HG02884 (cell line): ENCODE measurements at regions not wholly inside any gene's neighbourhood (a gene's known extent, or its start where the extent isn't known, plus 50 kb on each side); places are given as distances from the start of the nearest gene placed in this dataset.
"Not testable (repeated sequence)": the region's sequence is repeated elsewhere in the genome, so short reads cannot be mapped to it uniquely, and the experiment has no call there.

Experiments
- ATAC-seq: cut with Tn5 transposase; IDR thresholded peaks from one replicate; pipeline ENCODE4 v1.9.1; 2021; ENCODE audit warnings: mild to moderate bottlenecking, moderate library complexity; ENCODE audit not compliant: unreplicated experiment

GRCh38 chr12:38016602-38017001 lies 300.0 kb upstream of the ALG10B start:
- no peak for ATAC-seq

GRCh38 chr12:38025916-38026315 lies 290.7 kb upstream of the ALG10B start:
- no peak for ATAC-seq

- ATAC-seq, result no peak
Observed at GRCh38 chr12:38053113-38053512, 263.5 kb upstream of the ALG10B start.

- no peak for ATAC-seq
Observed at GRCh38 chr12:38053655-38054464, 262.7 kb upstream of the ALG10B start.

GRCh38 chr12:38056701-38057689 lies 259.6 kb upstream of the ALG10B start:
- ATAC-seq, result no peak

- ATAC-seq, result no peak
Observed at GRCh38 chr12:38099686-38100085, 216.9 kb upstream of the ALG10B start.

- ATAC-seq, result no peak
Observed at GRCh38 chr12:38101753-38102152, 214.8 kb upstream of the ALG10B start.

GRCh38 chr12:38102197-38102596 lies 214.4 kb upstream of the ALG10B start:
- ATAC-seq, result no peak

- no peak for ATAC-seq
Observed at GRCh38 chr12:38110026-38110699, 206.4 kb upstream of the ALG10B start.

- no peak for ATAC-seq
Observed at GRCh38 chr12:38113991-38114390, 202.6 kb upstream of the ALG10B start.

- no peak for ATAC-seq
Observed at GRCh38 chr12:38116968-38117367, 199.6 kb upstream of the ALG10B start.

GRCh38 chr12:38118632-38119031 lies 197.9 kb upstream of the ALG10B start:
- ATAC-seq, result no peak

- ATAC-seq, result no peak
Observed at GRCh38 chr12:38120438-38120837, 196.1 kb upstream of the ALG10B start.

- ATAC-seq, result not testable (repeated sequence)
Observed at GRCh38 chr12:38123028-38123427, 193.5 kb upstream of the ALG10B start.

GRCh38 chr12:38123566-38124246 lies 192.9 kb upstream of the ALG10B start:
- ATAC-seq, result no peak

GRCh38 chr12:38124247-38125012 lies 192.1 kb upstream of the ALG10B start:
- ATAC-seq, result no peak

GRCh38 chr12:38132139-38132538 lies 184.4 kb upstream of the ALG10B start:
- ATAC-seq, result no peak

GRCh38 chr12:38137287-38137686 lies 179.3 kb upstream of the ALG10B start:
- ATAC-seq, result no peak

GRCh38 chr12:38137716-38138115 lies 178.9 kb upstream of the ALG10B start:
- no peak for ATAC-seq
